Fibroblast of skin of right quadriceps (primary cell): ENCODE measurements at regions not wholly inside any gene's neighbourhood (a gene's known extent, or its start where the extent isn't known, plus 50 kb on each side); places are given as distances from the start of the nearest gene placed in this dataset.

Experiments
- DNase-seq: peaks from one replicate; pipeline ENCODE4 v3.0.0-alpha.2; 2013

DNA sequence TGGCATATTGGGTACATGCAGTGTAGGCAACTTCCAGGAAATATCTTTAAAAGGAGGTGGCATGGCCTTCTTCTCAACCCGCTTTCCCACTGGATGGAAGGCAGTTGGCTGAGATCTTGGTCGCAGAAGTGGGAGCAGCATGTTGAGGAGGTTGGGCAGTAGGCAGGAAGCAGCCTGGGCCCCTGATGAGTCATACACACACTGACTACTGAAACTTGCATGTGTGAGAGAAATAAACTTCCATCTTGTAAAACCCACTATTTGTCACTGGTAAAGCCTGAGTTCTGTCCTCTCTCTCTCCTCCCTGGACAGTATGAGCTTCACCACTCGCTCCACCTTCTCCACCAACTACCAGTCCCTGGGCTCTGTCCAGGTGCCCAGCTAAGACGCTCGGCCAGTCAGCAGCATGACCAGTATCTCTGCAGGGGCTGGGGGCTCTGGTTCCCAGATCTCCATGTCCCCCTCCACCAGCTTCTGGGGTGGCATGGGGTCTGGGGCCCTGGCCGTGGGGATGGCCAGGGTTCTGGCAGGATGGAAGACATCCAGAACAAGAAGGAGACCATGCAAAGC, 233.8 kb upstream of the SPRED2 start:
- DNase-seq = peak; percentile 76

DNA sequence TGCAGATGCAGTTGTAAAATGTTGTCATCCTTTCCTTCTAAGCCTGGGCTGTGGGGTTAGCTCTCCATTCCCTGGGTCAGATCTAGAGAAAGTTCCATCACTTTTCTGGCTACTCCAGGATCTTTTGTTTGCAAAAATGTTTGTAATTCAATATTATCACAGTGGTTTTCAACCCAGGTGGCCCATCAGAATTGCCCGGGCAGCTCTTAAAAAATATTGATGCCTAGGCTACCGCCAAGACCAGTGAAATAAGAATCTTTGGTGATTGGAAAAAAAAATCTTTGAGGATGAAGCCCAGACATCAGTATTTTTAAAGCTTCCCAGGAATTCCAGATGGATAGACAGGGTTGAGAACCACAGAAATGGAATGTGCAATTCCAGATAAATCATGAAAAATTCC, 232.5 kb upstream of the SPRED2 start:
- no peak for DNase-seq

DNA sequence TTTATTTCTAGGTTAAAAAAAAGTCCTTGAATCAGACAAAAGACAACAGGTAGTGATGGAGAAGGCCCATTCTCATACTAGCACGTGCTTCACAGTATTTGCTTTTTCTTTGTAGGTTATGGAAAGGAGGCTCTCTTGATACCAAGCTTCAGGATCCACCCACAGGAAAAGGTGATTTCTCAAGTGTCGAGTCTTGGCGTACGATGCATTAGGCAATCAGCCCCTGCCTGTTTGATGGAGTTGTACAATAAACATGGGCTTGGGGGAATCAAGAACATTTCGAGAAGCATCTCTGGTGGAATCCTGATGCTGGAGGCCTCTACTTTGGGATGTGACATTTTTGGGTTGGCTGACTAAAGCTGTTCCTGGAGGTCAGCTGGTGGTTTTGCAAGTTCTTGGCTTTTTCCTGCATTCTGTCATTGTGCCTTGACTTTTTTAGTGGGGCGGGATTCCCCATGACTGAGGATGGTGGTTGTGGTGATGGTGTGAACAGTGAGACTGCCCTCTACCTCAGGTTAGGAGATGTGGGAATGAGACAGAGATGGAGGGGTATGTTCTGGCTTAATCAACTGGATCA, 231.5 kb upstream of the SPRED2 start:
- DNase-seq = peak; percentile 10

DNA sequence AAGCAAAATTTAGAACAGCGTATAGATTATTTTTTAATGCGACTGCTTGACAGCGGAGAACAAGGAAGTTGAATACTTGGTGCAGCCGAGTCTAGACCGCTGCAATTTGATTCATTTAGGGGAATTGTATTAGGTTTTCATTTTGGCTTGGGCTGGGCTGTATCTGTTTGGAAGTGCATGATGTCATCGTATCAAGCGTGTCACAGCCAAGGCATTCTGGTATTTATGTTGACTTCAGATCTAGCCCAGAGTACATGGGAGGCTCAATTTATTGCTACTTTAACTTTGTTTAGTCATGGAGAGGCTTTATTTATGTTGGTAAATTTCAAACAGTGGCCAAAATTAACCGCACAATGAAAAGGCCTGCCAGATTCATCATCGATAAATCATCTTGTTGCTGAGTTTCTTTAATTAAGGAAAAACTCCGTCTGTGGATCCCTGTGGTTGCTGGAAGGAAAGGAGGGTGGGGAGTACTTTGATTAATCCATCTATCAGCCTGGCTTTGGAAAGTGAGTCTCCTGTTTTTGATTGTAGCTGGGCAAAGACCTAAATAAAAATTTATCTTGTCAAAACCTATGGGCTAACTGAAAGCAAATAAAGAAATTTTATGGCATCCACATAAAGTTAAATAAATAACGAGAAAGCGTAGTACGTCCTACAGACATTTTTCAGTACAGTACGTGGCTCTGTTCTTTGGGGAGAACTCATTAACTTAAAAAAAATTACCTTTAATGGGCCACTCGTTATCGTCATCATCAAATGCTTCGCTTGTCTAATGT, 230.4 kb upstream of the SPRED2 start:
- peak; percentile 98 for DNase-seq

DNA sequence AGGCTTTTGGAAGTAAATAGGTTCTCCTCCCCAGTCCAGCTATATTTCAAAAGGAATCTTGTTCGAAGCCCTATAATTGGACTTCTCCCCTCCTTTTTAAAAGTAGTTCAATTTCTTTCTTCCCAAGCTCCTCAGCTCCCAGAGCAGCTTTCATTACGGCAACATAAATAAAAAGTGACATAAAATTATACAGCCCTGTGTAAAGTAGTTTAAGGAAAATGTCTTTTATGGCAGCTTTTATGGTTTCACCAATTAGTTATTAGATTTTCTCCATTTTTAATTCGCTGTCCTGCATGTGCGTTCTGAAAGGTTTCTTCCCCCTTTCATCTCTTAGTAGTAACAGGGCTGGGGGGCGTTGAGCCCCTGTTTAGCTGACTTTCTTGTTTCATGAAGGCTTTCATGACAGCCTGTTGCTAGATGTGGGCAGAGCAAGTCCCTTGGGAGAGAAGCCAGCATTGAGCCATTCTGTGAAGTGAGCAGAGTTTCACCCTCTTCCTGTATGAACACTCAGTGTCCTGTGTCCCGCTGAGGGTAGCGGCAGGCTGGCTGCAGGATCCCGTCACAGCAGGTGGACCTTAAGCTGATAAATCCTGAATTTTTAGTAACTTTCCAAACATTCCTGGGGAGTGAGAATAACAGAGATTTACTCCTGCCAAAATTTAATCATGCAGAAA, 229.7 kb upstream of the SPRED2 start:
- DNase-seq = no peak

DNA sequence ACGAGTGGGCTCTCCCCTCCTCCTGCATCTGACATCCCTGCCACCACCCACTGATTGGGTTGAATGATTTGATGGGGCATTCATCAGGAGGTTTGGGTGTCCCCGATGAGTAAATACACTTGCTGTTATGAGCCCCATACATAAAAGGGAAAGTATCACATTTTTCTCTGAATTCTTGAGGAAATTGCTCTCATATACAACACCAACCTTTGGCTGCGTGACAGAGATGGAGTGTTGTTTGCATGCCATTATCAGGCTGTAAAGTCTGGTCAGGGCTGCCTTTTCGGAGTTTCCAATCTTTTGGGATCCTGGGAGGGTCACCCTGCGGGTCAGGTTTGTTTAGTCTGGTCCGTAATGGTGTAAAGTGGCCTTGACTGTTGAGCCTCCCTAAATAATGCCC, 227.9 kb upstream of the SPRED2 start:
- DNase-seq = peak; percentile 58

DNA sequence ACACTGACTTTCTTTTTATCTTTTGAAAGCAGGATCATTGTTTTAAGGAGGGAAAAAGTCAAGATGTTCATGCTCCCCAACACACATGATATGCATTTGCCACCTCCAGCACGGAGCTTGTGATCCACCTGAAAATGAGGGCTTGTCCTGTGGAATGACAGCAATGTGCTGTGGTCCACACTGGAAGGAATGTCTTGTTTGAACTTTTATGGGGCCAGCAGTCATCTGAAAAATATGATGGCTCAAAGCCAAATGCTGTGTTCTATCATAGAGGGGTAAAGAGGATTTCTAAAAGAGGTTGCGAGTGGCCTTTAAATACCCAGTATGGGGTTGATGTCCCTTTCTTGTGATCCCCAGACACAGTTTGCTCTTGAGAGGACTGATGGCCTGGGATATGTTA, 226.5 kb upstream of the SPRED2 start:
- DNase-seq = peak; percentile 68

DNA sequence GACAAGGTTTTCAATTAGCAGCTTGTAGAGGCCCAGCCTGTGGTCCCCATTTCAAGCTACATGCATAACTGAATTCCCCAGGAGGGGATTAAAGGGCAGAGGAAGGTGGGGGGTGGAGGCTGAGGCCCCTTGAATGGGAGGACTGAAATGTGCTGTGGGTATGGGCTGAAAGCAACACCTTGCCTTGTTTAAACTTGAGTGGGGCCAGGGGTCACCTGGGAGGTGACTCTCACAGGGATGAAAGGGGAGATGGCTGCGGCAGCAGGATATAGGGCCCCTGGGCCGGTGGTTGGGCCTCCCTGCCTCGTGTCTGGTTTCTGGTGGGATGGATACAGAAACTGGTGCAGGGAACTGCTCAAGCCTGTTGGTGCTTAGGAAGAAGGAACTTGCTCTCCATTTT, 225.9 kb upstream of the SPRED2 start:
- DNase-seq = no peak

DNA sequence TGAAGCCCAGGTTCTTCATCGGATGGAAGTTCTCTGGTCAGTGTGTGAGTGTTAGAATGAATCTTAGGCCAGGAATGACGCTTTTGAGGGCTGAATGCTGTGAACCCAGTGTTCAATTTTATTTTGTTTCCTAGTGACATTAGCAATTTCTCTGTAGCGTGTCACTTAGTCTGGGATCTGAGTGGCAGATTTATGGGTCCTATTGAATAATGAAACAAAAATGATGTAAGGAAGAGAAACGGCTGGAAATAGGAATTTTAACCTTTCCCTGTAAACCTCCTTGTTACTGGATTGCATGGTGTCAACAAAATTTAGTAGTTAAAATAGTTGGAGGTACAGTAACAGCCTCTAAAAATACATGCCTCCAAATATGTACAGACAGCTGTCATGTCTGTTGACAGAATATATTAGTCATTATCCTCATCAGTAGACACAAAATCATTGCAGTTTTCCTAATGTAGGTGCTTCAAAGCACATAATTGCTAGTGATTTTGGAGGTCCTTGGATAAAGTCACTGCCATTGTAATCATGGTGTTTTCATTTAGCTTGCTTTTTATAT, 223.8 kb upstream of the SPRED2 start:
- DNase-seq = no peak

DNA sequence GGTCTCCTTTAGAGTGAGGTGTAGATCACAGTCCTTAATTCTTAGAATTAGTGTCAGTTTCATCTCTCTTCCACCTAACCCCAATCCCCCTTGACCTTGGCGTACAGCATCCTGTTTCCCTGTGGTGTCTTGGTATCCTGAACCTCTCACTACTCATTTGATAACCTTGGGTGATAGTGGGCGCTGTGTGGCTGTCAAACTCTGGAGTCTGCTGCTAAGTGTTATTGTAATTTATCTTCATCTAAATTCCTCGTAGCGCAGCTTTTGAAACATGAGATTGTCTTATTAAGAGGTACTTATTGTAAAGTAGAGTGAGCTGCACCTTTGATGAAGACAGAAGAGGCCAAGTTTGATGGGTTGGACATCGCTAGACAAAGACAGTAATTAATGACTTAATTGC, 222.6 kb upstream of the SPRED2 start:
- no peak for DNase-seq

DNA sequence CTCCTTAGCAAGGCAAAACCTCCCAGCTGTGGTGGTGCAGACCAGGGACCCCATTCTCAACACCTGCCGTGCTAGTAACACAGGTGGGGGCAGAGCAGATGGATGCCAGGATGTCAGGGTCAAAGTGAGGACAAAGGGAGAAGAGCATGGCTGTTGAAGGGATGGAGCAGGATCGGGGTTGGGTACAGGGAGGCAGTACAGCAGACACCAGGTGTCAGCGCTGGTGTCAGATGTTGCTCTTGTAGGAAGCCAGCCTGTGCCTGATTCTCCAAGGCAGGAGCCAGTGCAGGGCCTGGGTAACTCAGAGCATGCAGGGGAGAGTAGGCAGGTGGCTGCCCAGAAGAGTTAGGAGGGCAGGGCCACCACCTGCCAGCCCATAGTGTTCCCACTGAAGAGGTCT, 222.1 kb upstream of the SPRED2 start:
- DNase-seq = no peak

DNA sequence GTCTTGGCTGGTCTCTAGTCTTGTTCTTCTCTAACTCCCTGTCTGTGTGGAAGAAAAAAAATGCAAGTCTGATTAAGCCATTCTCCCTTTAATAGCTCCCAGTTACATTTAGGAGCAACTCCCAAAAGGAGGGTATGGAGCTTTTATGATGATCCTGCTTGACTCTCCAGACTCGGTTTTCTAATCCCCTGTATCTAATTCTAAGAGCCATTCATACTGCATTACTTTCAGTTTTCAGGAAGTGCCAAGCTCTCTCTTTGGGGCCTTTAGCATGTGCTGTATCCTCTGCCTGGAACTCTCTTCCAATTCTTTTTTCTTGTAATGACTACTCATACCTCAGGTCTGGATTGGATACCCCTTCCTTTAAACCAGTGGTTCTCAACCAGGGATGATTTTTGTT, 219.7 kb upstream of the SPRED2 start:
- no peak for DNase-seq

DNA sequence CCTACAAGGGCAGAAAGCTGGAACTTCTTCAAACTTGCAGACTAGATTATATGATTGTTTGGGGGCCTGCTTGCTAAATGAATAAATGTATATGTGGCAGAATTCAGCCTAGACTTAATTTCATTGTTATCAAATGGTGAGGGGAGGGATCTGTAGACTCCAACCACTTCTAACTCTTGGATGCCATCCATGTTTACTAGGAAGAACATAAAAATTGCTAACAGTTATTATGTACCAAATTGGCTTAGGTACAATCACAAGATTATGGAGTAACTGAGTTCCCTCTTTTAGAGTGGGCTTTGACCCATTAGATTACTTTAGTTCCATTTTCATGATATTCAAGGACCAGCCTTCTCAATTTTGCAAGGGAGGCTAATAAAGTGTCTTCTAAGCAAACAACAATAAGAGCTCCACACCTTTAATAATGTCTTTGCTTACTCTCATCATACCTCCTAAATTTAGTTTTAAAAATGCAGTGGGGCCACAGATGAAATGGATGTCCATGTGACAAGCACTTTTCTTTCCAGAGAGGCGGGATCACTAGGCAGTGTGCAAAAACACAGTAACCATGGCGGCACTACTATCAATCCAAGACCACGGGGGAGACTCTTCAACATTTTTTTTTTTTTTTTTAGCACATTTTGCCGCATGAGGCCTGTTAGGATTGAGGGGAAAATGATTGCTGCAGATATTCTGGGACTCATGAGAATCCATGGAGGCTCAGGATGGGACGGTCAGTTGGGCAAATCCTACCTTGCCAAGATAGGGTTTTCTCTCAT, 217.6 kb upstream of the SPRED2 start:
- DNase-seq = no peak

DNA sequence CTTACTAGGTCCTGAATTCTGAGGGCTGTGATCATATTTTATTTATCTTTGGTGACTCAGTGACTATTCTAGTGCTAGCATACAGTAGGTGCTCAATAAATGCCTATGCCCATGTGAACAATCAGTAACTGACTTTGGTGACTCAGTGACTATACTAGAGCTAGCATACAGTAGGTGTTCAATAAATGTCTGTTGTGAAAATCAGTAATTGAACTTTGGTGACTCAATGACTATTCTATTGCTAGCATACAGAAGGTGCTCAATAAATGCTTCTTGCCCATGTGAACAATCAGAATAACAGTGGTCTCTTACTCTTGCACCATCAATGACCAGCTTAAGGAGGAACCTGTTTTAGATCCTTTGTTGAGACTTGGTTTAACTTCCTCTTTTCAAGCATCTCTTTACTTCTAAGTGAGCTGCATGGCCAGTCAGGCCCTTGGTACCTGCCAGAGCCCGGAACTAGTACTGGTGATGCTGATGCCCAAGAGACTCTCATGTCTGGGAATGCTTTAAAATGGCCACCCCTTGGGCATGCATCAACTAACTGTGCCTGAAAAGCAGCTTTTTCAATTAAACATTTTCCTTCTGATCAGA, 214.9 kb upstream of the SPRED2 start:
- DNase-seq = no peak

DNA sequence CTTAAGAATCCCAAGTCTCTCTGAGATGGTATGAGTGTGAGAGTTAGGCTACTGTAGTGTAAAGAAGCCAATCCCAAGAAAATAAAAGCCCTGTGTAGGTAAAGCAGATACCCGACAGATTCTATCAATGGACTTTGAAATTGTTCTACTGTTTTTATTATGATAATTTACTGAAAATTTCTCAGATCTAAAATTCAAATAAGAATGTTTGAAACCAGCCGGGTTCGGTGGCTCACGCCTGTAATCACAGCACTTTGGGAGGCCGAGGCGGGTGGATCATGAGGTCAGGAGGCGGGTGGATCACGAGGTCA, 208.3 kb upstream of the SPRED2 start:
- DNase-seq = no peak

DNA sequence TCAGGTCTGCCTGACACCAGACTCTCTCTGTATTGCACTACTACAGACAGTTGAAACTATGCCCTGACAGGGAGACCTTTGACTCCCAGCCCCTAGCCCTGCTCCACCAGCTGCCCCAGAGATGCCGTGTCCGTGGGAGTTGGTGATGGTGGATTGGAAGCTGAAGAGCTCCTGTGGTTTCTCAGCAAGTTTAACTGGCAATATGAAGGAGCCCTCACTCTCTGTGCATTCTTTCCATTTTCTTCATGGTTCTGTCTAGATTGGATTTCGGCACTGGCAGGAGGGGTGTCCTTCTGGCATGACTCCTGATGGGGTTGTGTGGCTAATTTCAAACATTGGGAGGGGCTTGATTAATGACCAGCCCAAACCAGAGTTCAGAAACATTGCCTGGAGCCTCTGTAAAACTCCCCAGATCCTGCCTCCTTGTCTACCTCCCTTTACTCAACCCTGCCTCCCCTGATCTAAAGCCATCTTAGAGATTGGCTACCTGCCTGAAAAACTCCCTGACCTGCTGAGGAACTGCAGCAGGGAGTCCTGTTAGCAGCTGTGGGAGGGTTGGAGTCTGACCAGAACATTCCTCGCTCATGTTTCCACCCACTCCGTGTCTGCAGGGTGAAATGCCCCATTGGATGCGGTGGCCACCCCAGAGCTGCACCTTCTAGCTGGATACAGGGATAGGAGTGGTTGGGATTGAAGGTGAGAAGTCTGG, 206.9 kb upstream of the SPRED2 start:
- peak; percentile 21 for DNase-seq

DNA sequence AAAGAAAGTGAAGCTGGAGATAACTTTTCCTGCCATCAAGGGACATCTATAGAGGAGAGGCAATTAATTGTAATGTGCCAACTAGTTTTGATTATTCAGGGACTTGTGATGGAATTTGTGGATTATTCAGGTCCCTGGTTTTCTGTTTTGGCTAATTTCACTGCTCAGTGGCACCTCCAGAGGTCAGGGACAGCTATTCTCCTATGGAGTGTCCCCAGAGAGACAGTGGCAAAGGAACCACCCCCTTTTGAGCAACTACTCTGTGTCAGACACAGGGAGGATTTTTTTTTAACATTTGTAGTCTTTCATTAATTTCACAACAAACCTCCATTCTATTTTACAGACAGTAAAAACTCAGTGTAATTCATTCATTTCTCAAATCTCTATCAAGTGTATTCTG, 206.0 kb upstream of the SPRED2 start:
- DNase-seq = no peak

DNA sequence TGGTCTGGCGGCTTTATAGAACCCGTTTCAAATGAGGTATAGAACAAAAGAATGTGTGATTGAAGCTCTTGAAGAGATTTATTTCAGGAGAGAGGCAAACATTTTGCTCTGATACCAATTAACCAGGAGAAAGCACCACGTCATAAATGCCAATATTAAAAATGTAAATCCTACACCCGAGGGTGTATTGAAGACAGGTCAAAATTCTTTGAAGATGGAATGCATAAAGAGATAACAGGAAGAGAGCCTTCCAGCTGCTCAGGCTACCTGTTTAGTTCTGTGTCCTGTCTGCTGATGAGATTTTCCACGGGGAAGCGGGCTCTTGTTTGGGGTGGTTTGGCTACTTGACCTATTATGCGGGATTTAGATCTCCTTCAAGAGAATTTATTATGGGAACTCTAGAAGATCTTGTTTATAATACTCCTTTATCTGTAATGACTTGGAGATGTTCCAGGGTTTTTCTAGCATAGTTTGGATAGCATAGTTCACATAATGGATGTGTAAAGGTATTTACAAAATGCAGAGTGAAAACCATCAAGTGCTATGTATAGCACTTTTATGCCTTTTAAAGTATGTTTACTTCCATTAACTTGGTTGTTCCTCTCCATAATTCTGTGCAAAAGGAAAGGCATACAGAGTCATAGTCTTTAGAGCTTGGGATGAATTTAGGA, 204.5 kb upstream of the SPRED2 start:
- DNase-seq = peak; percentile 29

DNA sequence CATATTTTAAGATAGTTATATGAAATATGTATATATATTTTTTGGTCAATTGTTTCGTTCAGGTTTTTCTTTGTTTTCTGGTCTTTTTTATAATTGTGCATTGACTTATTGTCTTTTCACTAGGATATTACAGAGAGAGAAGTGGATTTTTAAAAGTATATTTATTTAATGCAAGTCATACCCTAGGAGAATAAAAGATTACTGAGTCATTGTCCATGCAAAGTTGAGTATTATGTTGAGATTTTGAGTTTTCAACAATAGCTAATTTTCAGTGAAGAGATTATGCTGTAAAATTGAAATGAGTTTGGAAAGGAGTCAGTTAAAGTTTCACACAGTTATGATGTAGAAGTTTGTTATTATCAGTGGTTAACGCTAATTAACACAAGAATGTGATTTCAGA, 203.6 kb upstream of the SPRED2 start:
- no peak for DNase-seq

DNA sequence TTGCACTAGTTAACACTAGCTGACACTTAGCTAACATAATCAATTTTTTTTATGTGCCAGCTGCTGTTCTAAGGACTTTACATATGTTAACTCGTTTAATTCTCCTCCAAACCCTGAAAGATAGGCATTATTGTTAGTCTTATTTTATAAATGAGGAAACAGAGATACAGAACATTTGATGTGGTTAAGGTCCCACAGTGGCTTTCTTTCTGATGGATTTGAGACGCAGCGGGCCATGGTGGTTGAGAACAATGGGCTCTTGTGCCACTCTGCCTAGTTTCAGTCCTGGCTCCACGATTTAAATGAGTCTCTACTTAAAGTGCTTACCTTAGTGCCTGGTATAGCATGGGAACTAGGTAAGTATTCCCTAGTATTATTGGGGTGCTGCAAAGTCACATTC, 201.9 kb upstream of the SPRED2 start:
- DNase-seq = no peak

DNA sequence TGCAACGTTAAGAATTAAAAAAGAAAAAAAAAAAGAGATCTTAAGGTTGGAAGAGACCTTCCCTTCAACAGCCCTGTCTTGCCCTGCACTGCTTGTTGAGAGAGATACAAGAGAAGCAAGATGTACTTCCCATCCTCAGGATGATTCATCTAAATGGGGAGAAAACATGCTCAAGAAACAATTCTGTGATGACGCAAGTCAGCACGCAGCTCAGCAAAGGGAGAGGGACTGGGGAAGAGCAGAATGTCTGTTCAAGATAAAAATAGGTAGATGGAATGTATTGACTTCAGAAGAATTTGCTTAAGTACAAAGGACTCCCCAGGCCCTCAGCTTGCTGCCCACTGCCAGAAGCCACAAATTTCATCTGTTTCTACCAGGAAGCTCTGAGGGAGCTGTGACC, 198.2 kb upstream of the SPRED2 start:
- DNase-seq = peak; percentile 81
